WERI-Rb-1 (cell line): ENCODE measurements at regions not wholly inside any gene's neighbourhood (a gene's known extent, or its start where the extent isn't known, plus 50 kb on each side); places are given as distances from the start of the nearest gene placed in this dataset.

Experiments
- DNase-seq: peaks from one replicate; pipeline ENCODE4 v3.0.0-alpha.2; 2020
- H3K27ac ChIP-seq: fragments of 250-450 bp; sonication (Bioruptor Pico); 2 replicates; pipeline ENCODE4 v1.5.1; 2020; ENCODE audit warnings: mild to moderate bottlenecking, moderate library complexity
- H3K27me3 ChIP-seq: fragments of 250-450 bp; sonication (Bioruptor Pico); 2 replicates; pipeline ENCODE4 v1.5.1; 2021; ENCODE audit warnings: mild to moderate bottlenecking, low read depth, moderate library complexity; ENCODE audit not compliant: insufficient read depth, severe bottlenecking
- H3K36me3 ChIP-seq: fragments of 250-450 bp; sonication (Bioruptor Pico); 2 replicates; pipeline ENCODE4 v1.5.1; 2020; ENCODE audit warnings: mild to moderate bottlenecking, moderate library complexity
- H3K4me3 ChIP-seq: 2 replicates; pipeline ENCODE4 v1.5.1; 2011; ENCODE audit warnings: low read depth, mild to moderate bottlenecking, control low read depth, low read length
- H3K9me3 ChIP-seq: fragments of 250-450 bp; sonication (Bioruptor Pico); 2 replicates; pipeline ENCODE4 v1.5.1; 2021; ENCODE audit warnings: mild to moderate bottlenecking, moderate library complexity; ENCODE audit not compliant: severe bottlenecking
- CTCF ChIP-seq: IDR thresholded peaks from 2 replicates; pipeline ENCODE4 v1.5.1; 2011; ENCODE audit warnings: low read depth, mild to moderate bottlenecking, control low read depth, inconsistent platforms, low read length

GRCh38 chr5:117394506-117395157, 820.0 kb upstream of the SEMA6A start:
- no peak for TF ChIP-seq CTCF
- Histone ChIP-seq H3K36me3 (no peaks in the 10 kb centered on the region), H3K27me3 (no peaks in the 10 kb centered on the region), H3K9me3 (no peaks in the 10 kb centered on the region), H3K27ac (no peak overlapping the region), H3K4me3 (no peak overlapping the region)
- no peak for DNase-seq

GRCh38 chr5:117393125-117393524, 818.5 kb upstream of the SEMA6A start:
- Histone ChIP-seq H3K4me3 (no peak overlapping the region), H3K27ac (no peak overlapping the region), H3K36me3 (no peaks in the 10 kb centered on the region), H3K27me3 (no peaks in the 10 kb centered on the region), H3K9me3 (no peaks in the 10 kb centered on the region)
- no peak for TF ChIP-seq CTCF
- DNase-seq = no peak

GRCh38 chr5:117380316-117380715, 805.7 kb upstream of the SEMA6A start:
- Histone ChIP-seq H3K27me3 (no peaks in the 10 kb centered on the region), H3K36me3 (no peaks in the 10 kb centered on the region), H3K27ac (no peak overlapping the region), H3K9me3 (no peaks in the 10 kb centered on the region), H3K4me3 (no peak overlapping the region)
- DNase-seq = no peak
- no peak for TF ChIP-seq CTCF

GRCh38 chr5:117379521-117379920, 804.9 kb upstream of the SEMA6A start:
- TF ChIP-seq CTCF = no peak
- Histone ChIP-seq H3K36me3 (no peaks in the 10 kb centered on the region), H3K9me3 (no peaks in the 10 kb centered on the region), H3K27ac (no peak overlapping the region), H3K27me3 (no peaks in the 10 kb centered on the region), H3K4me3 (no peak overlapping the region)
- no peak for DNase-seq

- Histone ChIP-seq H3K27me3 (no peaks in the 10 kb centered on the region), H3K4me3 (no peak overlapping the region), H3K9me3 (no peaks in the 10 kb centered on the region), H3K36me3 (no peaks in the 10 kb centered on the region), H3K27ac (no peak overlapping the region)
- TF ChIP-seq CTCF = no peak
- DNase-seq = no peak
Observed at GRCh38 chr5:117376748-117377147, 802.1 kb upstream of the SEMA6A start.

GRCh38 chr5:117359895-117360294, 785.3 kb upstream of the SEMA6A start:
- DNase-seq = no peak
- H3K36me3 ChIP-seq = no peaks in the 10 kb centered on the region
- no peak overlapping the region for H3K4me3 ChIP-seq
- H3K27me3 ChIP-seq = no peaks in the 10 kb centered on the region
- no peaks in the 10 kb centered on the region for H3K9me3 ChIP-seq
- no peak overlapping the region for H3K27ac ChIP-seq
- no peak for TF ChIP-seq CTCF
